Kidney (tissue), 13 donors: ENCODE measurements at regions not wholly inside any gene's neighbourhood (a gene's known extent, or its start where the extent isn't known, plus 50 kb on each side); places are given as distances from the start of the nearest gene placed in this dataset.

Experiments
- DNase-seq, 5 donors: peaks; one replicate each; pipeline ENCODE4 v3.0.0-alpha.2; 2013 to 2020
- FAIRE-seq: peaks from 2 replicates; lab custom pipeline; 2012; peaks lifted over from hg19 to GRCh38; lab: Jason Lieb, UNC
- H3K27ac ChIP-seq, 2 donors: one replicate each; pipeline ENCODE4 v1.7.0; 2013; ENCODE audit warnings: low read depth in 2 of 2, low read length in 2 of 2, inconsistent platforms in 1 of 2
- H3K27me3 ChIP-seq: one replicate; pipeline ENCODE4 v1.7.1; 2013; ENCODE audit warnings: low read length, inconsistent platforms; ENCODE audit not compliant: control insufficient read depth, insufficient read depth
- H3K36me3 ChIP-seq, 3 donors: one replicate each; pipeline versions ENCODE4 v1.7.0 to v1.7.1; 2013; ENCODE audit warnings: low read length in 3 of 3, control low read depth in 1 of 3, inconsistent platforms in 1 of 3; ENCODE audit not compliant: insufficient read depth in 3 of 3, control insufficient read depth in 2 of 3
- H3K4me1 ChIP-seq, 3 donors: one replicate each; pipeline versions ENCODE4 v1.7.0 to v1.7.1; 2013; ENCODE audit warnings: low read length in 3 of 3, inconsistent platforms in 1 of 3, low read depth in 1 of 3; ENCODE audit not compliant: control insufficient read depth in 2 of 3, insufficient read depth in 2 of 3
- H3K4me3 ChIP-seq, 3 donors: one replicate each; pipeline versions ENCODE4 v1.7.0 to v1.8.1; 2013; ENCODE audit warnings: low read length in 3 of 3, control low read depth in 1 of 3, inconsistent platforms in 1 of 3
- H3K9ac ChIP-seq, 3 donors: one replicate each; pipeline versions ENCODE4 v1.7.0 to v1.7.1; 2013; ENCODE audit warnings: low read length in 3 of 3, control low read depth in 1 of 3, inconsistent platforms in 1 of 3
- H3K9me3 ChIP-seq, 3 donors: one replicate each; pipeline versions ENCODE4 v1.7.0 to v1.7.1; 2013; ENCODE audit warnings: low read length in 3 of 3, control low read depth in 1 of 3, inconsistent platforms in 1 of 3; ENCODE audit not compliant: control insufficient read depth in 2 of 3, insufficient read depth in 1 of 3
- CTCF ChIP-seq: IDR thresholded peaks from 3 replicates; pipeline ENCODE4 v1.5.1; 2012; ENCODE audit warnings: mild to moderate bottlenecking, moderate library complexity, borderline replicate concordance; ENCODE audit not compliant: insufficient read depth; ENCODE audit errors: extremely low read depth
- intact Hi-C: fragments of 100-400 bp; cut with DNase I; formaldehyde crosslinking; loops from one replicate; pipeline ENCODE4 v1.11.1; 2022
- donor health status: control.
- donor health status: control.
- donor health status: control.
- donor health status: control.
- donor health status: control.
- donor health status: DM: yes; HTN: yes; CAD: no.
- donor health status: Normal renal cell carcinoma (clear cell type).

GRCh38 chr2:19559596-19560240 lies 201.3 kb upstream of the OSR1 start:
- no peaks in the 10 kb centered on the region for H3K36me3 ChIP-seq
- H3K9ac ChIP-seq = no peak overlapping the region
- no peaks in the 10 kb centered on the region for H3K27me3 ChIP-seq
- intact Hi-C loops = no loop called here
- FAIRE-seq (no peak), DNase-seq (no peak)
- TF ChIP-seq CTCF = no peak
- H3K4me1 ChIP-seq = no peaks in the 10 kb centered on the region
- no peaks in the 10 kb centered on the region for H3K9me3 ChIP-seq
- no peak overlapping the region for H3K27ac ChIP-seq
- H3K4me3 ChIP-seq = no peak overlapping the region

DNA sequence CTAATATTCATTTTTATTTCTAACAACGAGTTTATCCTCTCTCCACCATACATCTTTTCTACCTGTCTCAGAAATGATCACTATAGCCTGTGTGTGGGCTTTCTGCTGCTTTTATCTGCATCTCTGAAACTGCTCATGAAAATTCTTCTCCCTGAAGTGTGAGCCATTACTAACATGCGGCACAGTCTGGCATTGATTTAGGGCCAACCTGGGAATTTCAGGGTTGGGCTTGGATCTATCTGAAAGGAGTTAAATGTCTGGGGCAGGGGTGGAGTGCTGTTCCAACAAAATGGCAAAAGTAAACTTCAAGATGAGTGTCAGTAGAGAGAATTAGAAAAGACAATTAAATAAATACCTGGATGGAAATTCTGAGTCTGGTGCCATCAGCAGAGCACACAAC lies 198.2 kb upstream of the OSR1 start:
- Histone ChIP-seq H3K27ac (no peak overlapping the region), H3K27me3 (no peaks in the 10 kb centered on the region), H3K36me3 (no peaks in the 10 kb centered on the region), H3K9me3 (no peaks in the 10 kb centered on the region), H3K9ac (no peak overlapping the region), H3K4me1 (no peaks in the 10 kb centered on the region), H3K4me3 (no peak overlapping the region)
- TF ChIP-seq CTCF = no peak
- DNase-seq (no peak), FAIRE-seq (no peak)
- intact Hi-C loops = no loop called here

- Histone ChIP-seq H3K9me3 (no peaks in the 10 kb centered on the region), H3K4me1 (no peaks in the 10 kb centered on the region), H3K27ac (no peak overlapping the region), H3K4me3 (no peak overlapping the region), H3K36me3 (no peaks in the 10 kb centered on the region), H3K9ac (no peak overlapping the region), H3K27me3 (no peaks in the 10 kb centered on the region)
- FAIRE-seq = no peak
- TF ChIP-seq CTCF = no peak
- intact Hi-C loops = no loop called here
- no peak for DNase-seq
These were observed 196.1 kb upstream of the OSR1 start for GRCh38 chr2:19554520-19554919.

GRCh38 chr2:19552270-19552669 lies 193.8 kb upstream of the OSR1 start:
- no peak overlapping the region for H3K4me3 ChIP-seq
- no peak for FAIRE-seq
- TF ChIP-seq CTCF = no peak
- H3K36me3 ChIP-seq = no peaks in the 10 kb centered on the region
- no peak for DNase-seq
- H3K9me3 ChIP-seq = no peaks in the 10 kb centered on the region
- intact Hi-C loops = no loop called here
- H3K27me3 ChIP-seq = no peaks in the 10 kb centered on the region
- no peak overlapping the region for H3K9ac ChIP-seq
- H3K4me1 ChIP-seq = no peaks in the 10 kb centered on the region
- H3K27ac ChIP-seq = no peak overlapping the region
